GM18861 (cell line): ENCODE measurements at regions not wholly inside any gene's neighbourhood (a gene's known extent, or its start where the extent isn't known, plus 50 kb on each side); places are given as distances from the start of the nearest gene placed in this dataset.
"Not testable (repeated sequence)": the region's sequence is repeated elsewhere in the genome, so short reads cannot be mapped to it uniquely, and the experiment has no call there.

Experiments
- ATAC-seq: cut with Tn5 transposase; IDR thresholded peaks from one replicate; pipeline ENCODE4 v1.9.1; 2021; ENCODE audit not compliant: unreplicated experiment

DNA sequence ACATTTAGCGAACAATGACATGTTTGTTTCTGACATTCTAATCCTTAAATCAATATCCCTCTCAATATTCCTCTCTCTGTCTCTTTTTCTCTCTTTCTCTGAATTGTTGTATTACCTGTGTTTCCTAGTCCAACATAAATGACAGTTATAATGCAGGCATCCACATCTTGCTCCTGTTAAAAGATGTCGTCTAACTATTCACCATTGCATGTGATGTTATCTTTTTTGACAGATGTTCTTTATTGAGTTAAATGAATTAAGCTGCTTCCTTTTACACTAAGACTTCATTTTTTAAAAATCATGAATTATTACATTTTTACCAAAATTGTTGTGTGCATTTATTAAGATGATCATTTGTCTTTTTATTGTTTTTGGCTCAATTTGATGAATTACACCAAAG lies 527.5 kb downstream of the PRR16 start:
- no peak for ATAC-seq

DNA sequence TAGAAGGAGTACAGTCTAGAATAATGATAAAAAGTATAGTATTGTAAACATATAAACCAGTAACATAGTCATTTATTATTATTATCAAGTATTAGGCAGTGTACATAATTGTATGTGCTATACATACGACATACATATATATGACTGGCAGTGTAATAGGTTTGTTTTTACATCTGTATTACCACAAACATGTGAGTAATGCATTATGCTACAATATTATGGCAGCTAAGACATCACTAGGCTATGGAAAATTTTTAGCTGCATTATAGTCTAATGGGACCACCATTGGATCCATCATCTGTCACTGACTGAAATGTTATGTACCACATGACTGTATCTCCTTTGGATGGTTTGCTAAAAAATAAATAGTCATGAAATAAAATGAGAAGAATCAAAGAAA lies 530.0 kb downstream of the PRR16 start:
- ATAC-seq = no peak

DNA sequence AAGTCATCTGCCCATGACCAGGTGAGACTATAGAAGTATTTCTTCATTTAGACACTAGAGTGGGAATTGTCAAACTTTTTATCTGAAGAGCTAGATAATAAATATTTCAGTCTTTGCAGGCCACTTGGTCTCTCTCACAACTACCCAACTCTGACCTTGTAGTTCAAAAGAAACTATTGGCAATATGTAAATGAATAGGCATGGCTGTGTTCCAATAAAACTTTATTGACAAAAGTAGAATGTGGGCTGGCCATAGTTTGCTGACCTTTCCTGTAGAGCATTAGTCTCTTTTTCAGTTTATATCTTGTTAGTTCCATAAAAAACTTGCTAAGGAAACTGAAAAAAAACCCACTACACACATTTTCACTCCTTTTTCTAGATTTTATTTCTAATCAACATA lies 535.5 kb downstream of the PRR16 start:
- ATAC-seq = no peak

DNA sequence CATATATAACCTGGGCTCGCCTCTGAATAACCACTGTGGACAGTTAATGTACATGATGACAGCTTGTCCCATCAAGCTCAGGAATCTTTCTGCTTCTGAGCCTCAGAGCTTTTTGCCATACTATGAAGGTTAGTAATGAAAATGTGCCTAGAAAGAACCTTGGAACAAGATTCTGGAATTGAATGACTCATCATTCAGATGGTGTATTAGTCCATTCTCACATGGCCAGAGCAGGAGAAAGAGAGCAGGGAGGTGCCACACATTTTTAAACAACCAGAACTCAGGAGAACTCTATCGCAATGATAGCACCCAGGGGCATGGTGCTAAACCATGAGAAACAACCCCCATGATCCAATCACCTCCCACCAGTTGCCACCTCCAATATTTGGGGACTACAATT lies 542.1 kb downstream of the PRR16 start:
- ATAC-seq = no peak

DNA sequence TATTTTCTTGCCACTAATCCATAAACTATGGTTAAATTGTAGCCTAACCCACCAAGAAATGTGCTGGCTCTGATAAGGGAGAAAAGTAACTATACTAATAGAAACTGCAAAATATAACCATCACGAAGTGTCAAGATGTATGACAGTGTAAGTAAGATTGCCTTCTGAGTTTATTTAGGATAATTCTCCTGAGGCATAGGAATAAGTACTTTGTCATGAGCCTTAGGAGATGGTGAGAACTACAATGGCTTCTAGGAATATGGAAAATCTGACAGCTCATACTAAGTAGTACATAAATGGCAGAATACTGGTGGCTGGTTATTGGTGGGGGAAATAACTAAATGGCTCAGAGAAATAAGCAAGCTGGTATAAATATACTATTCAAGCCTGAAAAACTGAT lies 543.9 kb downstream of the PRR16 start:
- no peak for ATAC-seq

DNA sequence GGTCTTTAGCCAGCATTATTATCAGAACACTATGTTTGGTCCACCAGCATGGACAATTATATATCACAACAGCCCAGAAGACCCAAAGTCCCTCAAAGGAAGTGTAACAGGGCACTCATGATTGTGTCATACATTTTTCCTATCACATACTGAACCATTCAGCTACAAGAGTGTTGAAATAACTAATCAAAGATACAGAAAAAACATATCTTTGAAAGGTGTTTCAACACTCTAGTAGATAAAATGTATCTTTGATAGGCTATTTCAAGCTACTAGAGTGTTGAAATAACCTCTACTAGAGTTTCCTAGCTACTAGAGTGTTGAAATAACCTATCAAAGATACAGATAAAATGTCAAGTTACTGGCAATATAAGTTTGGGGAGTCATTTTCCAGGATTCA lies 545.0 kb downstream of the PRR16 start:
- no peak for ATAC-seq

DNA sequence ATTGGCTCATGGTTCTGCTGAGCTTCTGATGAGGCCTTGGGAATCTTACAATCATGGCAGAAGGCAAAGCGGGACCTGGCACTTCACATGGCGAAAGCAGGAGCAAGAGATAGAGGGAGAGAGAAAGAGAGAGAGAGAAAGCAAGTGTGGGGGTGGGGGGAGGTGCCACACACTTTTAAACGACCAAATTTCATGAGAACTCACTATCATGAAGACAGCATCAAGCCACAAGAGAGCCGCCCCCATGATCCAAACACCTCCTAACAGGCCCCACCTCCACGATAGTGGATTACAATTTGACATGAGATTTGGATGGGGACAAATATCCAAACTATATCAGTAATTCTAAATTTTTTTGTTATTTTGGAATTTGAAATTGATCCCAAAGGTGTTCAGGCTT lies 553.9 kb downstream of the PRR16 start:
- no peak for ATAC-seq

DNA sequence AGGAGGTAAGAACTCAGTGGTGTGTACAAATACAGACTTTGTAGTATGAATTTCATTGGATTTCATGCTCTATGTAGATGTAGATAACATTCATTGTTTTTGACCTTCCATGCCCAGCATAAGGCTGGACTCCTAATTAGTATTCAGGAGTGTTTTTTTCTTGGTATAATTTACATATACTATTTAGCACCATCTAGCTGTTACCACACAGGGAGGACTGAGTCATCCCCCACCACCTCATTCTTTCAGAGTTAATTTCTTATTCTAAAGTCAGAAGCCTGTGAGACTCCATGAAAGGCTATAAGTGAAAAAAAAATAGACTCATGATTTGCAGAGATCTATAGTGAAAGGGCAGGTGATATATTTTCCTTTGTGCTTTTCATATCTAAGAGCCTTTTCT lies 555.0 kb downstream of the PRR16 start:
- no peak for ATAC-seq

DNA sequence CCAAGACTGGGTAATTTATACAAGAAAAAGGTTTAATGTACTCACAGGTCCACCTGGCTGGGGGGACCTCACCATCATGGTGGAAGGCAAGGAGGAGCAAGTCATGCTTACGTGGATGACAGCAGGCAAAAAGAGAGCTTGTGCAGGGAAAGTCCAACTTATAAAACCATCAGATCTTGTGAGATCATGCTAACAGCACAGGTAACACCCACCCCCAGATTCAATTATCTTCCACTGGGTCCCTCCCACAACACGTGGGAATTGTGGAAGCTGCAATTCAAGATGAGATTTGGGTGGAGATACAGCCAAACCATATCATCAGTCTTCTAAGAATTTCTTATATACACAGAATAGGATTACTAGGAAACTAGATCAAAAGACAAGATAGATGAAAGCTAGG lies 555.6 kb downstream of the PRR16 start:
- ATAC-seq = no peak

DNA sequence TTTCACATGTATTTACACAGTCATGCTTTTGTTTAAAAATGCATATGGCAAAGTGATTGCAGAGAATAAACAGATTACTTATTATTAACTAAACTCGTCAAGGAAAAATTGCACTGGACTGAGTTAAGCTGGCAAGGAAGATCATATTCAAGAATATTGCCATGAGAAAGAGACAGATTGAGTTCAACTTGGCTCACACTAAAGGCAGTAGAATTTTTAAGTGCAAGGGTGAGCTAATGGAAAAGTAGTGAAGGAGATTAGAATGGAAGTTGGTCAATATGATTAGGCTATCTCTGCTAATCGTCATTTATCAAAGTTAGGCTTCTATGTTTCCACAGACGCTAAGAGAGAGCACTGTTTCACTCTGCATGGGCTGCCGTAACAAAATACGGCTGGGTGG lies 557.6 kb downstream of the PRR16 start:
- no peak for ATAC-seq

DNA sequence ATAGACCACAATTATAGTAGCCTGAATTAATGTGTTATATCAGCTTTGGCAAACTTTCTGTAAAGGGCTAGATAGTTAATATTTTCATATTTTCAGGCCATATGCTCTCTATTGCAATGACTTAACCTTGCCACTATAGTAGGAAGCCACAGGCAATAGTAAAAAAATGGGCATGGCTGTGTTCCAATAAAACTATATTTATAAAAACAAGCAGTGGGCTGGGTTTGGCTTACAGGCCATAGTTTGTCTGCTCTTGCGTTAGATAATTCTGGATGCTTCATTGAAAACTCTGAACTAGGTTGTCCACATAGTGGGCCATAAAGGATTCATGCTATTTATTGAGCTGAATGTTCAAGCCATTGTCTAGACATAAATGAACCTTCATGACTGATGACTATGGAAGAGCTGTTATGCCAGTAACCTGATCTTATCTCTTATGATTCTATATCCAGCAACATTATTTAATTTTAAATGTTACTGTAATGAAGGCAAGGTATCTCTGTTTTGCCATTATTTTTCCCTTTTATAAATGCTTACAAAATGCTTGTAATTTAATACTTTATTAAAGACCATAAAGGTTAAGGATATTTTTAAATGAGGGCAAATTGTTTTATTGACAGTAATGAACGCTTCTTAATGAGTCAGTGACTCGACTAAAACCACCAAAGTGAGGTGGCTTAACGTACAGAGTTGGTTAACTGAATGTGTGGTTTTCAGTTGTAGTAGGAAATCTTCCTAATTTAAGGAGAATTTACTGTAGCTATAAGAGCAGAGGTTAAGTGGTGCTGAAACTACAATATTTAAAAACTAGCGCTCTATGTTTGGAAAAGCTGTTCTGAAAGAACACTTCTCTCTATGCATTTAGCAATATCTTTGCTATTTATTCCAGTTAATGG lies 560.6 kb downstream of the PRR16 start:
- ATAC-seq = no peak

DNA sequence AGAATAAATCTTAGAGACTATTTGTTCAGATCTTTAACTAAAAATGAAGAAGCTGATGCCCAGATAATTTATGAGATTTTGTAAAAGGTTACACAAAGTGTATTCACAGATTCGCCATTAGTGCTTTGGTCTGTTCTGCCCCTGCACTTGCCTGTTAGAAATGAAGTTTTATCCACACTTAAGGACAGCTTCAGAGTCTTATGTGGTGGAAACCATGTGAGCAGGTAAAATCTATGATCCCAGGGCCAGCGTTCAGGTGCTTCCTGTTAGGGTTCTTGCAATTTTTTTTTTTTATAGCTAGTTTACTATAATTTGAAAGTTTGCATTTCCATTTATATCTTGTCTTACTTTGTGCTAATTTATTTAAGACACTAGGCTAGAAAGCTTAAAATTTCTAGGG lies 561.6 kb downstream of the PRR16 start:
- ATAC-seq = no peak

DNA sequence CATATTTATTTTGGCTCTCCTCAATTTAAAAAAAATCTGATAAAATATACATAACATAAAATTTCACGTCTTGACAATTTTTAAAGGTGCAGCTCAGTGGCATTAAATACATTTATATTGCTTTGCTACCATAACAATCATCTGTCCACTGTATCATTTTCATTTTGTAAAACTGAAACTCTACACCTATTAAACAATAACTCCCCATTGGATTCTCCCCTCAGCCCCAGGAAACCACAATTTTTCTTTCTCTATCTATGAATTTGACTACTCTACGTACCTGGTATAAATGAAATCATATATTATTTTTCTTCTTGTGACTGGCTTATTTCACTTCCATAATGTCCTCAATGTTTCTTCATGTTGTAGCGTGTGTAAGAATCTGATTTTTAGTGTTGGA lies 563.5 kb downstream of the PRR16 start:
- peak; percentile 81 for ATAC-seq

DNA sequence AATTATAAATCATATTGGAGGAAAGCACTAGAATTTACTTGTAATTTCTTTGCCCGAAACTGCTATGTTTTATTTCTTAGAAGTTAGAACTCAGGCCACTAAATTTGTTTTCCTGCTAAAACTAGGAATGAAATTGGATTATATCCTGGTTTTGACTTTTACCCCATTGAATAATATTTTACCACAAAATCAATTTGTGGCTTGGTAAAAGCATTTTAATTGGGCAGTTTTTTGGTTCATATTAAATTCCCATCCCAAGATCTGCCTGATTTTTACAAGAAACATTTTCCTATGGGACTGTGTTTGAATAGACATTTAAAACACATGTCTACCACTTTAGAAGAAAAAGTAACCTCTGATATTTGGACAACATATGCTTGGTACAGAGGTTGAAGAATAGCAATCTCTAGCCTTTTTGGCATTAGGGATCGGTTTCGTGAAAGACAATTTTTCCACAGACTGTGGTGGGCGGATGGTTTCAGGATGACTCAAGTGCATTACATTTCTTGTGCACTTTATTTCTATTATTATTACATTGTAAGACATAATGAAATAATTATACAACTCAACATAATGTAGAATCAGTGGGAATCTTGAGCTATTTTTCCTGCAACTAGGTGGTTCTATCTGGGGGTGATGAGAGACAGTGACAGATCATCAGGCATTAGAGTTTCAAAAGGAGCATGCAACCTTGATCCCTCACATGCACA lies 565.6 kb downstream of the PRR16 start:
- no peak for ATAC-seq

DNA sequence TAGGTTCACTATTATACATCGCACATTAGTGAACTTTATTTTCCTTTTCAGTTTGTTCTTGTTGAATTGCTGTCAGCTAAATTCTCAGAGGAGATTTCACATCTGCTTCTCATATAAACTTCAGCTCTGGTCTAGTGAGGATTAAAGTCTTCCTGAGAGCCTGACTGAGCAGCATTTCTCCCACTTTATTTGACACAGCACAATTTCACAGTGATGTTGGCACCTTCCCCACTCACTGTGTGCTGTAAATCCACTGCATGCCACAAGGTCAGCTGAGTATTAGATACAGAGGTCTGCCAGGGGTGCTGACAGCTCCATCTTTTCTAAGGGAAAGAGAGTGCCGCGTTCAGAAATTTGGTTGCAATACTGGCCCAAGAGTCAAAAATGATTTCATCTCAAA lies 567.4 kb downstream of the PRR16 start:
- no peak for ATAC-seq

DNA sequence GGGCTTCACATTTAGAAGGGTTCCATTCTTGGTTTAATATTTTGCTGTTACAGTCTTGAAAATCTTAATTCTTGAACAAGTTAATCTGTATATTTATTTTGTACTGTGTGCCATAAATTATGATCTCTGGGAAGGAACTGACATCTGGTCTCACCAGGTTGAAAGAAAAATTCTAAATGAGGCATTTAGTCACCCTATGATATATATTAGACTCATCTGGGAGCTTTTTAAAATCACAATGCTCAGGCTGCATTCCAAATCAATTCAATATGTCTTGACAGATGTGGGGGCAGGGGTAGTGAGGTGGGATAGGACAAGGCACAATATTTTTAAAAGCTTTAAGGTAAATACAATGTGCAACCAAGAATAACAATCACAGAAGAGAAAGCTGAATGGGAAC lies 569.2 kb downstream of the PRR16 start:
- no peak for ATAC-seq

DNA sequence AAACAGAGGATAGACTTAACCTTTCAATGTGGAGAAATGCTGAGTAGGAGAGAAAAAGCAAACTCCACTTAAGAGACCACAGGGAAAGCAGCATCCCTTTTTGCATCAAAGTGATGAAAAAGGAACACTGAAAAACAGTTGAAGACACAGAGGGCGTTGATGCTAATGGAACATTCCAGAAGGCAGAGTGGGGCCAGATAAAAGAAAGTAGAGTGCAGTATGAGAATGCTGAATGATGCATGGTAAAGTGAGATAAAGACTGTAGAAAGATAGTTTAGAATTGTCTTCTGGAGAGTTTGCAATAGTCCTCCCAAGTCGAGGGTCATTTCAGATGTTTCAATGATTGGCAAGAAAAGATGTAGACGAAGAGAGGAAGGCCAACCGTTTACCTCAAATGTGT lies 574.3 kb downstream of the PRR16 start:
- ATAC-seq = no peak

DNA sequence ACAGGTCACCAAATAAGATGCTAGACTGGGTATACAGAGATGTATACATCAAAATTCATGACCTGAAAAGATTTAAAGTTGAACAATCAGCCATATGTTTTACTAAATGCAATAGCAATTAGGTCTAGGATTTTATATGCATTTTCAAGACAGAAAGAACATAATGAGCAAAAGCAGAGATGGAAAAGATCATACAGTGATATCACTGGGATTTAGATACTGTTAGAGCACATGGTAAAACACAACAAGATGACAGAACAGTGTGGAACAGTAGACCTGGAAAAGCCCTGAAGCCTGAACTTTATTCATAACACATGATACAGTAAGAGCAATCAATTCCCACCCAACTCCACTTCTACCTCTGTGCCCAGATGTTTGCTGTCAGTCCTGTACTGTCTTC lies 585.9 kb downstream of the PRR16 start:
- no peak for ATAC-seq

DNA sequence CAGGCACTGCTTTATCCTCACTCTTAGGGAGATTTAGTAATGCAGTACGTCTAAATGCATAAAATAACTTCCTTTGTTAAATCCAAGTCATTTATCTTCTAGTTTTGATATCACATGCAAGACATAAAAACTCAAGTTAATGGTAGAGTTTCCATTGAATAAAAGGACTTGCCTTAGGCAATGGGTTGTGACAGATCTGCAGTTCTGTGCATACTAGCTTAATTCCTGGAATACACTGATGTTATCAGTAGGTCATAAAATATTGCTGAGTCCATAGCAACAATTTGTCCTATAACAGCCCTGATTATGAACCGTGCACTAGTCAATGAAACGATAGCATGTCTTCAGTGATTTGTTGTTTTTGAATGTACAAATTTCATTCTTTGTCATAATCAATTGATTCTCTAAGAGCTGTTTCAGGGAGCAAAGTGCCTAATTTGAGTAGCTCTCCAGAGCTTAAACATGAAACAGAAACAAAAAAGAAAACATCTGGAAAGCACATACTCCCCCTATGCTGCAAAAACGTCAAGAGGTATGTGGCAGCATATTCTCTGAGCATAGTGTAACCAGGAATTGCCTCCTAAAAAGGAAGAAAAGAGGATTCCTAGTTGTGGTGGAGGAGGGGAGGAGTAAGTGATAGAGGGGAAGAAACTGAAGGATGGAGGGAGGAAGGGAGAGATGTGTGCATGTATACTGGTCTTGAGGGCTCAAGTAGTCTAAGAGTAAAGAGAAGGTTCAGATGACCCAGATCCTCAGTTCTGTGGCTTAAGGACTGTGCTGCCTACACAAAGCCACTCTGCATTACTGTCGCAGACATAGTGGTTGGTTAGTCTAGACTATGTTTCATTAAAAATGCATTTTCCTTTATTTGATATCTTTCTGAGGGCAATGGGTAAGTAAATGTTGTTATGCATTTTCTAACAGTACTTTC lies 589.2 kb downstream of the PRR16 start:
- no peak for ATAC-seq

DNA sequence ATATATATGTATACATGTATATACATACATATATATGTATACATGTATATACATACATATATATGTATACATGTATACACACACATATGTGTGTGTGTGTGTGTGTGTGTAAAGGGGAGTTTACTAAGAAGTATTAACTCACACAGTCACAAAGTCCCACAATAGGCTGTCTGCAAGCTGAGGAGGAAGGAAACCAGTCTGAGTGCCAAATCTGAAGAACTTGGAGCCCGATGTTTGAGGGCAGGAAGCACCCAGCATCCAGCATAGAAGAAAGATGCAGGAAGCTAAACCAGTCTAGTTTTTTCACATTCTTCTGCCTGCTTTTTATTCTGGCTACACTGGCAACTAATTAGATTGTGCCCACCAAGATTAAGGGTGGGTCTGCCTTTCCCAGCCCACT lies 591.5 kb downstream of the PRR16 start:
- ATAC-seq = no peak

DNA sequence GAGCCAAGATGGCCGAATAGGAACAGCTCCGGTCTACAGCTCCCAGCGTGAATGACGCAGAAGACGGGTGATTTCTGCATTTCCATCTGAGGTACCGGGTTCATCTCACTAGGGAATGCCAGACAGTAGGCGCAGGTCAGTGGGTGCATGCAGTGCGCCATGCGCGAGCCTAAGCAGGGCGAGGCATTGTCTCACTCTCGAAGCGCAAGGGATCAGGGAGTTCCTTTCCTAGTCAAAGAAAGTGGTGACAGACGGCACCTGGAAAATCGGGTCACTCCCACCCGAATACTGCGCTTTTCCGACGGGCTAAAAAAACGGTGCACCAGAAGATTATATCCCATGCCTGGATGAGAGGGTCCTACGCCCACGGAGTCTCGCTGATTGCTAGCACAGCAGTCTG lies 600.1 kb downstream of the PRR16 start:
- not testable (repeated sequence) for ATAC-seq
